ENCODE measurements at regions not wholly inside any gene's neighbourhood (a gene's known extent, or its start where the extent isn't known, plus 50 kb on each side); places are given as distances from the start of the nearest gene placed in this dataset.

GRCh38 chr2:153077311-153077710 lies 358.9 kb downstream of the ARL6IP6 start:
- Mint-ChIP-seq H3K4me1 (no peaks in the 10 kb centered on the region), H3K9me3 (no peaks in the 10 kb centered on the region), H3K4me3 (no peak overlapping the region), H3K36me3 (ENCODE audit: low read depth) (no peaks in the 10 kb centered on the region), H3K27ac (no peak overlapping the region), H3K27me3 (ENCODE audit: insufficient read depth, low read depth, poor library complexity) (no peaks in the 10 kb centered on the region)
- Histone ChIP-seq H3K27ac (ENCODE audit: low read depth) (no peak overlapping the region), H3F3A (replicated peaks; ENCODE audit: low read depth) (no peaks in the 10 kb centered on the region), H3K9me2 (ENCODE audit: insufficient read depth) (no peaks in the 10 kb centered on the region), H3K4me2 (no peak overlapping the region), H3K79me2 (replicated peaks; ENCODE audit: insufficient read depth) (no peaks in the 10 kb centered on the region), H3K27me3 (ENCODE audit: insufficient read depth) (no peaks in the 10 kb centered on the region), H2AFZ (no peak overlapping the region), H4K20me1 (replicated peaks; ENCODE audit: insufficient read depth) (no peaks in the 10 kb centered on the region), H3K36me3 (ENCODE audit: insufficient read depth) (no peaks in the 10 kb centered on the region), H3K4me3 (no peak overlapping the region), H3K4me1 (ENCODE audit: insufficient read depth) (no peaks in the 10 kb centered on the region)
- DNase-seq (ENCODE audit: low spot score) (no peak), ATAC-seq (no peak)
- TF ChIP-seq REST (IDR thresholded peaks at IDR 0.05; ENCODE audit: unreplicated experiment) = no peak
- TF ChIP-seq ETS1 (IDR thresholded peaks at IDR 0.05) = no peak

GRCh38 chr2:153074207-153074606 lies 355.8 kb downstream of the ARL6IP6 start:
- H3K27ac Mint-ChIP-seq = no peak overlapping the region
- H4K20me1 ChIP-seq (replicated peaks; ENCODE audit: insufficient read depth) = no peaks in the 10 kb centered on the region
- no peaks in the 10 kb centered on the region for H3K4me1 ChIP-seq (ENCODE audit: insufficient read depth)
- H3K9me2 ChIP-seq (ENCODE audit: insufficient read depth) = no peaks in the 10 kb centered on the region
- no peaks in the 10 kb centered on the region for H3F3A ChIP-seq (replicated peaks; ENCODE audit: low read depth)
- no peak overlapping the region for H3K4me3 Mint-ChIP-seq
- H3K27me3 ChIP-seq (ENCODE audit: insufficient read depth) = no peaks in the 10 kb centered on the region
- H3K36me3 ChIP-seq (ENCODE audit: insufficient read depth) = no peaks in the 10 kb centered on the region
- no peak overlapping the region for H2AFZ ChIP-seq
- no peaks in the 10 kb centered on the region for H3K36me3 Mint-ChIP-seq (ENCODE audit: low read depth)
- H3K4me2 ChIP-seq = no peak overlapping the region
- no peak overlapping the region for H3K4me3 ChIP-seq
- no peaks in the 10 kb centered on the region for H3K9me3 Mint-ChIP-seq
- ATAC-seq = no peak
- no peak for DNase-seq (ENCODE audit: low spot score)
- no peaks in the 10 kb centered on the region for H3K27me3 Mint-ChIP-seq (ENCODE audit: insufficient read depth, low read depth, poor library complexity)
- H3K79me2 ChIP-seq (replicated peaks; ENCODE audit: insufficient read depth) = no peaks in the 10 kb centered on the region
- no peak overlapping the region for H3K27ac ChIP-seq (ENCODE audit: low read depth)
- TF ChIP-seq EZH2phosphoT487 (IDR thresholded peaks at IDR 0.05; ENCODE audit: unreplicated experiment) (no peak), POLR2AphosphoS5 (IDR thresholded peaks at IDR 0.05; ENCODE audit: low read depth) (no peak), REST (IDR thresholded peaks at IDR 0.05; ENCODE audit: unreplicated experiment) (no peak)
- H3K4me1 Mint-ChIP-seq = no peaks in the 10 kb centered on the region

All from GM23338 (cell line).